Upper lobe of right lung (tissue), 1 donor: ENCODE measurements at regions not wholly inside any gene's neighbourhood (a gene's known extent, or its start where the extent isn't known, plus 50 kb on each side); places are given as distances from the start of the nearest gene placed in this dataset.
A peak's percentile ranks its signal among the peaks of the same experiment; 100 is the strongest.

Experiments used
- ATAC-seq: fragments of 200-7000 bp; cut with Tn5 transposase; one replicate; pipeline ENCODE4 v1.9.1; 2020; ENCODE audit warnings: mild to moderate bottlenecking, moderate library complexity
- DNase-seq: peaks from one replicate; pipeline ENCODE4 v3.0.0-alpha.2; 2020
- H3K27ac ChIP-seq: fragments of 200-600 bp; one replicate; pipeline ENCODE4 v1.8.0; 2022
- H3K27me3 ChIP-seq: fragments of 200-600 bp; one replicate; pipeline ENCODE4 v1.8.0; 2022; ENCODE audit warnings: mild to moderate bottlenecking
- H3K36me3 ChIP-seq: fragments of 200-600 bp; one replicate; pipeline ENCODE4 v1.8.0; 2022
- H3K4me1 ChIP-seq: fragments of 200-600 bp; one replicate; pipeline ENCODE4 v1.8.0; 2022
- H3K4me3 ChIP-seq: fragments of 200-600 bp; one replicate; pipeline ENCODE4 v1.8.0; 2022; ENCODE audit warnings: mild to moderate bottlenecking
- H3K9me3 ChIP-seq: fragments of 200-600 bp; one replicate; pipeline ENCODE4 v1.8.0; 2022
- intact Hi-C: fragments of 100-400 bp; cut with DNase I; formaldehyde crosslinking; loops from one replicate; pipeline ENCODE4 v1.11.0; 2022
- TF ChIP-seq, protein P1 (sequence below): fragments of 200-600 bp; IDR thresholded peaks from one replicate; pipeline ENCODE4 v1.8.0; 2022; ENCODE audit warnings: antibody characterized with exemption
- donor health status: DM: no; HTN: yes; CAD: no; lungs with severe emphysema.

DNA sequence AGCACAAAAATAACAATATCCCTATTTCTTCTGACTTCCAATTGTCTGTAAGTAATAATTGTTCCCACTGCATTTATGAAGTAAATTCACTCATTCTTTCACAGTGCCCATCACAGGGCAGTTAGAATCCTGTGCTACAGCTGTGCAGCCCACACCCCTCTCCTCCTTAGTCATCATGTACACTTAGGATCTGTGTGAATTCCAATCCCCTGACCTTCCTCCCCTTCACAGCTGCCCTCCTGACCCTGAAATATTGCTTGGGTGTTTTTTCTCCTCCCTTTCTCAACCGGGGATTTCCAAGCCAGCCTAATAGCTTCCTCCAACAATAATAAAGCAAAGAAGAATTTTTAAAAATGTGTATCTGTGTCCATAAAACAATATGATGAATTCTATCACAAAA, 91.5 kb upstream of the BEND6 start:
- intact Hi-C loops, result no loop called here
- no peak overlapping the region for H3K4me3 ChIP-seq
- H3K36me3 ChIP-seq, result no peaks in the 10 kb centered on the region
- DNase-seq (no peak), ATAC-seq (peak; percentile 50)
- peaks cover 6% of the 10 kb centered on the region for H3K4me1 ChIP-seq
- H3K27me3 ChIP-seq, result no peaks in the 10 kb centered on the region
- no peak overlapping the region for H3K27ac ChIP-seq
- TF ChIP-seq, protein P1, sequence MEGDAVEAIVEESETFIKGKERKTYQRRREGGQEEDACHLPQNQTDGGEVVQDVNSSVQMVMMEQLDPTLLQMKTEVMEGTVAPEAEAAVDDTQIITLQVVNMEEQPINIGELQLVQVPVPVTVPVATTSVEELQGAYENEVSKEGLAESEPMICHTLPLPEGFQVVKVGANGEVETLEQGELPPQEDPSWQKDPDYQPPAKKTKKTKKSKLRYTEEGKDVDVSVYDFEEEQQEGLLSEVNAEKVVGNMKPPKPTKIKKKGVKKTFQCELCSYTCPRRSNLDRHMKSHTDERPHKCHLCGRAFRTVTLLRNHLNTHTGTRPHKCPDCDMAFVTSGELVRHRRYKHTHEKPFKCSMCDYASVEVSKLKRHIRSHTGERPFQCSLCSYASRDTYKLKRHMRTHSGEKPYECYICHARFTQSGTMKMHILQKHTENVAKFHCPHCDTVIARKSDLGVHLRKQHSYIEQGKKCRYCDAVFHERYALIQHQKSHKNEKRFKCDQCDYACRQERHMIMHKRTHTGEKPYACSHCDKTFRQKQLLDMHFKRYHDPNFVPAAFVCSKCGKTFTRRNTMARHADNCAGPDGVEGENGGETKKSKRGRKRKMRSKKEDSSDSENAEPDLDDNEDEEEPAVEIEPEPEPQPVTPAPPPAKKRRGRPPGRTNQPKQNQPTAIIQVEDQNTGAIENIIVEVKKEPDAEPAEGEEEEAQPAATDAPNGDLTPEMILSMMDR, result no peak
- H3K9me3 ChIP-seq, result no peaks in the 10 kb centered on the region

DNA sequence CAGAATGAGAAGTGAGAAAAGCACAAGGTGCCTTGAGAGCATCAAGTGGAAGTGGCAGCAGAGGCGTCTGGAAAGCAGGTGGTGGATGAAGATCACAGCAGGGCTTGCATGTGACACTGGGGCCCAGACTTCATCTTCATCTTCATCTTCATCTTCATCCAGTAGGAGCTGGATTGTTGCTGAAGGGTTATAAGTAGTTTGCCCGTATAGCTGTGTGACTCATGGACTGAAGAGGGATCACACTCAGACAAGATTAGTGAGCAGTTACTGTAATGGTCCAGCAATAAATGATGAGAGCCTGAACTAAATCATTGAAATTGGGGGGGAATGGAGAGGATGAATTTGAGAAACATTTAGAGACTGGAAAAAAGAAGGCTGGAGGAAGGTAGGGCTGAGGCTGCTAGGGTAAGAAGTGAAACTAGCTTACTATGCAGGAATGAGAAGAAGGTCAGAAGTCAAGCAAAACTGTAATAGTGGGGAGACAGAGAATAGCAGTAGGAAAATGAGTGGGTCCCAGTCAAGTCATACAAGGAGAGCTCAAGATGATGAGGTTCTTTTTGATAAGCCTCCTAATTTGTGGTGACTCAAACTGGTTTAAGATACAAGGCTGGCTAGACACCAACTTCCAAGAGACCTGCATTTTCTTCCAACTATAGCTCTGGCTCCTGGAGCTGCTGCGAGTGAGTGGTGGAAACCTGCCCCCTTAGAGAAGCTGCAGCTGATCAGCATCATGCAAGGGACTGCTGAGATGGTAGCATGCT, 92.3 kb upstream of the BEND6 start:
- H3K27ac ChIP-seq, result no peak overlapping the region
- DNase-seq, result no peak
- peaks cover 6% of the 10 kb centered on the region for H3K4me1 ChIP-seq
- intact Hi-C loops, result no loop called here
- ATAC-seq, result peak; percentile 28
- no peaks in the 10 kb centered on the region for H3K36me3 ChIP-seq
- no peak overlapping the region for H3K4me3 ChIP-seq
- H3K9me3 ChIP-seq, result no peaks in the 10 kb centered on the region
- no peaks in the 10 kb centered on the region for H3K27me3 ChIP-seq
- TF ChIP-seq, protein P1, result no peak

GRCh38 chr6:56860475-56860874, 94.4 kb upstream of the BEND6 start:
- peaks cover 6% of the 10 kb centered on the region for H3K4me1 ChIP-seq
- ATAC-seq, result no peak
- H3K27me3 ChIP-seq, result no peaks in the 10 kb centered on the region
- no peaks in the 10 kb centered on the region for H3K36me3 ChIP-seq
- intact Hi-C loops, result no loop called here
- H3K27ac ChIP-seq, result no peak overlapping the region
- DNase-seq, result no peak
- H3K9me3 ChIP-seq, result no peaks in the 10 kb centered on the region
- H3K4me3 ChIP-seq, result no peak overlapping the region
- TF ChIP-seq, protein P1, result no peak

DNA sequence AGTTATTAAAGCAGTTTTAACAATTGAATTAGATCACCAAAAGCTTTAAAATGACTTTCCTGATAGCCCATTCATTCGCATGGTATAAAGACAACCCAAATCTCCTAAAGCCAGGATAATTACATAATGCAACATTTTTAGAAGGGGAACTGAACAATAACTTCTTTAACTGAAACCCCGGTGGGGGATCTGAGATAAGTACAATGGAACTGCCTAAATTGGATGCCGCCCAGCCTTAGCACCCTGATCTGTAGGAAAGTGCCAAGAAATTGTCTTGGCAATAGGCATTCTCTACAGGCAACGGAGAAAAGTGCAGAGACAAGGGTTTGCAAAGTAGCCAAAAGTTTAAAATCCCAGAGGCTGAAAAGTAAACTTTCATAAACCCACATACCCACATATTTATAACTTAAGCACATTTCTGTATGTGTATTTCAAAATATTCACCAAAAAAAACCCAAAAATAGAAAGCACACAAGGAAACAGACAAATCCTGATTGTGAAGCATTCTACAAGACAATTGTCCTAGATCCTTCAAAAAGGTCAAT, 98.8 kb upstream of the BEND6 start:
- TF ChIP-seq, protein P1, result no peak
- H3K27ac ChIP-seq, result no peak overlapping the region
- DNase-seq (no peak), ATAC-seq (no peak)
- H3K4me1 ChIP-seq, result peaks cover 9% of the 10 kb centered on the region
- no peaks in the 10 kb centered on the region for H3K9me3 ChIP-seq
- no peaks in the 10 kb centered on the region for H3K27me3 ChIP-seq
- intact Hi-C loops, result no loop called here
- no peaks in the 10 kb centered on the region for H3K36me3 ChIP-seq
- H3K4me3 ChIP-seq, result no peak overlapping the region

DNA sequence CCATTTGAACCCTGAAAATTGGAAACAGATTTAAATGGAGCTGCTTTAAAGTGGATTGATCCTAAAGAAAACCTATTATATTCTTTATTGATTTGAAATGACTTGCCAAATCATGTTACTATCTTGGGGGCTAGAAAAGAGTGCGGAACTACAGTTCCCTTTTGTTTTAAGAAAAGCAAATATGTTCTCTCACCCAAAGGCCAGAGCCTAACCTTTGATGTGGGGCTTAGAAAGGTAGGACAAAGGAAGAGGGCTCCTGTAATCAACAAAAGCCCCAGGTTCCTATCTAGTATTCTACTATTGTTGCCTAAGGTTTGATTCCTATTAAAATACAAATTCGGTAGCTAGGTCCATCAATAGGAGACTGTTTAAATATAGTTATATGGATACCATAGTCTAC, 100.8 kb upstream of the BEND6 start:
- Histone ChIP-seq H3K27ac (no peak overlapping the region), H3K36me3 (no peaks in the 10 kb centered on the region), H3K27me3 (no peaks in the 10 kb centered on the region), H3K9me3 (no peaks in the 10 kb centered on the region), H3K4me1 (peaks cover 14% of the 10 kb centered on the region), H3K4me3 (no peak overlapping the region)
- DNase-seq (no peak), ATAC-seq (no peak)
- TF ChIP-seq, protein P1, result no peak
- intact Hi-C loops, result no loop called here
